GM18907 (cell line): ENCODE measurements at regions not wholly inside any gene's neighbourhood (a gene's known extent, or its start where the extent isn't known, plus 50 kb on each side); places are given as distances from the start of the nearest gene placed in this dataset.

Source experiments
- ATAC-seq: cut with Tn5 transposase; IDR thresholded peaks from one replicate; pipeline ENCODE4 v1.9.1; 2021; ENCODE audit warnings: mild to moderate bottlenecking, moderate library complexity; ENCODE audit not compliant: unreplicated experiment

- ATAC-seq = no peak
Measured at GRCh38 chr7:45509222-45509621, 64.9 kb upstream of the ADCY1 start.

- ATAC-seq = no peak
Measured at GRCh38 chr7:45511721-45512597, 62.2 kb upstream of the ADCY1 start.

- ATAC-seq = no peak
Measured at GRCh38 chr7:45514944-45515343, 59.2 kb upstream of the ADCY1 start.

GRCh38 chr7:45515346-45515745 lies 58.8 kb upstream of the ADCY1 start:
- ATAC-seq = no peak
